Omental fat pad (tissue), 3 donors: ENCODE measurements at regions not wholly inside any gene's neighbourhood (a gene's known extent, or its start where the extent isn't known, plus 50 kb on each side); places are given as distances from the start of the nearest gene placed in this dataset.
"Not testable (repeated sequence)": the region's sequence is repeated elsewhere in the genome, so short reads cannot be mapped to it uniquely, and the experiment has no call there.

ENCODE experiments used
- ATAC-seq: fragments of 150-250 bp; one replicate; pipeline ENCODE4 v1.9.1; 2016; ENCODE audit warnings: mild to moderate bottlenecking, moderate library complexity; ENCODE audit not compliant: low FRiP score
- DNase-seq: peaks from one replicate; pipeline ENCODE4 v3.0.0-alpha.2; 2019; ENCODE audit warnings: low spot score
- TF ChIP-seq, protein P1 (sequence below), 3 donors: fragments of 450-650 bp; IDR thresholded peaks; one replicate each; pipeline ENCODE4 v1.5.1; 2016 to 2017; ENCODE audit warnings: antibody characterized with exemption in 3 of 3, mild to moderate bottlenecking in 3 of 3, moderate library complexity in 2 of 3

DNA sequence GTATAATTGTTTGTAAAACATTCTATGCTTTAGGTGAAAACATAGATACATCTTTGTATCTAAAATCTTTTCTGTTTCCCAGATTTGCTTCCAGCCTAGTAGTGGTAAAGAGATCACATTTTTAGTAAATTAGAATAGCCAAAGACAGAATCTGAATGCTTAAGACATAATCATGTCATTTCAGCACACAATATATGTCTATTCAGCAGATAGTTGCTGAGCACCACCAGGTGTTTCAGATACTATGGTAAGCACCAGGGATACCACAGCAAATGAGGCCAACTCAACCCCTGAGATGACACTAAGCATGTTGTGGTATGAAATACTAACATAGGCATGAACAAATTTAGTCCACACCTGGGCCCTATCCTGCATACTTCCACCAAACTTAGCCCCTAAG is 195.2 kb upstream of the SOX14 start:
- DNase-seq (no peak), ATAC-seq (no peak)
- TF ChIP-seq, protein P1, sequence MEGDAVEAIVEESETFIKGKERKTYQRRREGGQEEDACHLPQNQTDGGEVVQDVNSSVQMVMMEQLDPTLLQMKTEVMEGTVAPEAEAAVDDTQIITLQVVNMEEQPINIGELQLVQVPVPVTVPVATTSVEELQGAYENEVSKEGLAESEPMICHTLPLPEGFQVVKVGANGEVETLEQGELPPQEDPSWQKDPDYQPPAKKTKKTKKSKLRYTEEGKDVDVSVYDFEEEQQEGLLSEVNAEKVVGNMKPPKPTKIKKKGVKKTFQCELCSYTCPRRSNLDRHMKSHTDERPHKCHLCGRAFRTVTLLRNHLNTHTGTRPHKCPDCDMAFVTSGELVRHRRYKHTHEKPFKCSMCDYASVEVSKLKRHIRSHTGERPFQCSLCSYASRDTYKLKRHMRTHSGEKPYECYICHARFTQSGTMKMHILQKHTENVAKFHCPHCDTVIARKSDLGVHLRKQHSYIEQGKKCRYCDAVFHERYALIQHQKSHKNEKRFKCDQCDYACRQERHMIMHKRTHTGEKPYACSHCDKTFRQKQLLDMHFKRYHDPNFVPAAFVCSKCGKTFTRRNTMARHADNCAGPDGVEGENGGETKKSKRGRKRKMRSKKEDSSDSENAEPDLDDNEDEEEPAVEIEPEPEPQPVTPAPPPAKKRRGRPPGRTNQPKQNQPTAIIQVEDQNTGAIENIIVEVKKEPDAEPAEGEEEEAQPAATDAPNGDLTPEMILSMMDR (IDR thresholded peaks at IDR 0.05), result no peak

DNA sequence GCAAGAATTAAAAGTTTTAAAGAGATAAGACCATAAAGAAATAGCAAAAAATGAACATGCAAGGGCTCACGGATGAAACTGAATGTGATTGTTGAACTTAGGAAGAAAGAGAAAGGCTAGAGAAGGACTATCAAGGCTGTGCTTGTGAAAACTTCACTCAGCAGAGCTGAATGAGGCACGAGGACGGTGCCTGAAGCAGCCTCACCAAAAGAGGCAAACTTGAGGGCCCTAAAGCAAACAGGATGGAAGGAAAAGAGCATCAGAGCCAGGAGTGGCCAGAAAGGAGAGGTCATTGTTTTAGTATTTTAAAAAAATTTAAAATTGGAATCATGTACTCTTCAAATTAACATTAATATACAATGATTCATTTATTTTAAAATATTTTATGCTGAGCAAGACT is 191.2 kb upstream of the SOX14 start:
- TF ChIP-seq, protein P1 (IDR thresholded peaks at IDR 0.05), result no peak
- DNase-seq (no peak), ATAC-seq (no peak)

DNA sequence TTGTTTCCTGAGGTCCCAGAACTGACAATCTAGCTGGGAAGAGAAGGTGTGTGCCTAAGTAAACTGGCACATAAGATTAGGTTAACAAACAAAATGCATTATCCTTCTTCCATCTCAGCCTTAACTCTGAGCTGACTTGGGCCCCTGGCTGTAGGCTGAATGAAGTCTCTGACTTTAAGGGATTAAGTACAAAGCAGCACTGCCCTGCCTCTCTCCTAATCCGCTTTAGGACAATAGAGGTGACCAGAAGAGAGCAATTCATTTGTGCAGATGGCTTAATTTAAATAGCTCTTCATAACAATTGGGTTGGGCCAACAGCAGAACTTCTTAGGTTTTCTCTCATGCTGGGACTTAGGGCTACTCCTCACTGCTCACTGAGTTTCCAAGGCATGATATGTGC is 181.6 kb upstream of the SOX14 start:
- DNase-seq (no peak), ATAC-seq (no peak)
- TF ChIP-seq, protein P1 (IDR thresholded peaks at IDR 0.05), result no peak

DNA sequence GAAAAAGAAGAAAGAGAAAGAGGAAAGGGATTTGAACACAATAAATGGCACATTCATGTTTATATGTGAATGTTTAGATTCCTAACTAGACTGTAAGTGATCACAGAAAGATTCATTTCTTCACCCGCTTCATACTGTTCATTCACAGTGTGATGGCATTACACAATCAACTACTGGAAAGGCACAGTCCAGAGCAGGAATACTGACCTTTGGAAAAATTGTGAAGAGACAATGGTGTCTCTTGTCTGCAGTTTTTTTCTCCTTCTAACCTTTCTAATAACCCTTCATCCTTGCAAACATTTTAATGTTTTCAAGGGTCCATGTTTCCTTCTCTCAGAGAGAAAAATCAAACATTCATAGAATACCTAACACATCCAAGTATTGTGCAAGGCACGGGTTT is 180.9 kb upstream of the SOX14 start:
- no peak for DNase-seq
- ATAC-seq, result no peak
- TF ChIP-seq, protein P1 (IDR thresholded peaks at IDR 0.05), result no peak

DNA sequence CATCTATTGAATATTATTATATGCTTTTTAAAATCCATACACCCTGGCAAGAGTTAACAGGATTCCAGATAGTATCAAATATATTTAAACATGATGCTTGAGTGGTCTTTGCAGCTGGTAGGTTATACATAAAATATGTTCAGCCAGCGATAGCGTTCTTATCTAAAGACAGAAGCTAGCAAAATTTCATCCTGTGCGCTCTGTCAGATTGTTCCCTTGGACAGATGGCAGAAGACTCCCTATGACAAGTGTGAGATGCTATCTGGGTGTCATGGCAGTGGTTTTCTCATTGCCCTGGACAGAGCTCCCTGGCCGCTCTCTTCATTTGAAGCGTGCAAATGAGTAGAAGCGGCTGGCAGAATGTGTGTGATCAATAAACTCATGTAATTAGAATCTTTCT is 175.2 kb upstream of the SOX14 start:
- ATAC-seq, result no peak
- TF ChIP-seq, protein P1 (IDR thresholded peaks at IDR 0.05), result no peak
- DNase-seq, result no peak

DNA sequence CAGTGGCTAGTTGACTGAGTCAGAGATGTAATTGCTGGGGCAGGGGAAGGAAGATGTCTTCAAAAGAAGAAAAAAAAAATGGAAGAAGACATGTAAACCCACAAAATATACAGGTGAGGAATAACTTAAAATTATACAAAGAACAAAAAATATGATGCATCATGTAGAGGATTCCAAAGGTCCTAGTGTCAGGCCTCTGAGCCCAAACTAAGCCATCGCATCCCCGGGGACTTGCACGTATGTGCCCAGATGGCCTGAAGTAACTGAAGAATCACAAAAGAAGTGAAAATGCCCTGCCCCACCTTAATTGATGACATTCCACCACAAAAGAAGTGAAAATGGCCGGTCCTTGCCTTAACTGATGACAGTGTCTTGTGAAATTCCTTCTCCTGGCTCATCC is 168.7 kb upstream of the SOX14 start:
- ATAC-seq, DNase-seq: not testable (repeated sequence)

DNA sequence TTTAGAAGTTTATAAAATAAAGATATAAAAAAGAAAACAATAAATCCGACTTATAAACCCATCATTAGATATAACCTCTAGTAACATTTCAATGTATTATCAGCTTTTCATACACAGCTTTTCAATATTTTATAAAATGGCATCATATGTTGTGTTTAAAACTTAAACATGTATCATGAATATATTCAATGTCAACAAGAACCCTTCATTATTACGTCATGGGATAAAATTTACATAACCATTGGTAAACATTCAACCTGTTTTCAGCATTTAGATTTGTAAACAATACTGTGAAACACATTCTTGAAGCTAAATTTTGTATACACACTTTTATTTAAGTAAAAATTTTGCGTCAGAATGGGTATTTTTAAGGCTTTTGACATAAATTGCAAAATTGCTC is 153.4 kb upstream of the SOX14 start:
- ATAC-seq, result no peak
- no peak for DNase-seq
- TF ChIP-seq, protein P1 (IDR thresholded peaks at IDR 0.05), result no peak

DNA sequence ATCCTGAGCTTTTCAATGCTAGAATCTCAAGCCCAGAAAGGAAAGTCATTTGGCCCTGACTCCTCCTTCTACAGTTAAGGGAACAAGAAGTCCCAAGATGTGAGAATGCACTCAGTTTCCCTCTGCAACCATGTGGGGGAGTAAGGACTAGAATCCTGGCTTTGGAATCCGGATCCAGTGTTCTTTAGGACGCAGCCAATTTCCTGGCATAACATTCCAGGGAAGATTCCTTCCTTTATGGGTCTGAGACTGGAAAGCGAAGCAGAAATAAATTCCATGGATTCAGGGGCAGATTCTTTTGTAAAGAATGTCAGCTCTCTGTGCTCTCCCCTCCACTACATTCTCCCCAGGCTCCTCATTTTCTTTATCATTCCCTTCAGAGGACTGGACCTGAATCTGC is 151.8 kb upstream of the SOX14 start:
- ATAC-seq (no peak), DNase-seq (no peak)
- TF ChIP-seq, protein P1 (IDR thresholded peaks at IDR 0.05), result no peak
